Breast epithelium (tissue), 4 donors: ENCODE measurements at regions not wholly inside any gene's neighbourhood (a gene's known extent, or its start where the extent isn't known, plus 50 kb on each side); places are given as distances from the start of the nearest gene placed in this dataset.
"Not testable (repeated sequence)": the region's sequence is repeated elsewhere in the genome, so short reads cannot be mapped to it uniquely, and the experiment has no call there.

Experiments used
- DNase-seq, 2 donors: peaks; one replicate each; pipeline ENCODE4 v3.0.0-alpha.2; 2019; ENCODE audit warnings: low spot score in 2 of 2
- H3K27ac ChIP-seq, 2 donors: fragments of 200-600 bp; sonication (generic) in 1 of 2; one replicate each; pipeline ENCODE4 v1.5.1; 2016 to 2019; ENCODE audit warnings: mild to moderate bottlenecking in 1 of 2
- H3K27me3 ChIP-seq, 2 donors: fragments of 200-600 bp; sonication (generic) in 1 of 2; one replicate each; pipeline versions ENCODE4 v1.5.1 to v1.6.0; 2017 to 2019; ENCODE audit warnings: control low read depth in 1 of 2, mild to moderate bottlenecking in 1 of 2
- H3K36me3 ChIP-seq: fragments of 200-600 bp; one replicate; pipeline ENCODE4 v1.5.1; 2019
- H3K4me1 ChIP-seq, 2 donors: fragments of 200-600 bp; sonication (generic); one replicate each; pipeline ENCODE4 v1.5.1; 2016 to 2019; ENCODE audit warnings: control low read depth in 1 of 2
- H3K4me3 ChIP-seq, 3 donors: fragments of 200-600 bp; sonication (generic); 1 replicate in 2 of 3; 2 replicates in 1 of 3; pipeline ENCODE4 v1.5.1; 2016 to 2019; ENCODE audit warnings: mild to moderate bottlenecking in 3 of 3, moderate library complexity in 2 of 3
- H3K9me3 ChIP-seq, 2 donors: fragments of 200-600 bp; sonication (generic) in 1 of 2; one replicate each; pipeline ENCODE4 v1.5.1; 2016 to 2019; ENCODE audit warnings: control low read depth in 1 of 2
- POLR2A ChIP-seq: fragments of 450-650 bp; IDR thresholded peaks from one replicate; pipeline ENCODE4 v1.6.1; 2016; ENCODE audit warnings: antibody characterized with exemption, mild to moderate bottlenecking, moderate library complexity
- POLR2AphosphoS5 ChIP-seq, 3 donors: sonication (generic); formaldehyde crosslinking; IDR thresholded peaks; one replicate each; pipeline ENCODE4 v1.6.1; 2017; ENCODE audit warnings: antibody characterized with exemption in 3 of 3
- intact Hi-C: fragments of 100-400 bp; cut with DNase I; formaldehyde crosslinking; loops from one replicate; pipeline ENCODE4 v1.15.1; 2023; ENCODE audit warnings: low total_unique reads

- intact Hi-C loops, H3K27ac ChIP-seq, H3K36me3 ChIP-seq, H3K9me3 ChIP-seq, DNase-seq, H3K27me3 ChIP-seq, H3K4me1 ChIP-seq, H3K4me3 ChIP-seq: not testable (repeated sequence)
Measured at GRCh38 chr9:66264786-66265185, 527.8 kb downstream of the FOXD4L4 start.

GRCh38 chr9:66266202-66266601, 529.3 kb downstream of the FOXD4L4 start:
- H3K27me3 ChIP-seq, H3K36me3 ChIP-seq, H3K4me1 ChIP-seq, intact Hi-C loops, H3K9me3 ChIP-seq, DNase-seq, H3K27ac ChIP-seq: not testable (repeated sequence)
- H3K4me3 ChIP-seq, result peak overlapping the region in 1 of 3 donors; percentile 37

- DNase-seq, H3K27ac ChIP-seq, intact Hi-C loops, H3K9me3 ChIP-seq, H3K4me1 ChIP-seq, H3K36me3 ChIP-seq, H3K27me3 ChIP-seq: not testable (repeated sequence)
- peak overlapping the region in 1 of 3 donors; percentile 22 for H3K4me3 ChIP-seq
Measured at GRCh38 chr9:66266856-66267430, 530.0 kb downstream of the FOXD4L4 start.

- intact Hi-C loops, H3K36me3 ChIP-seq, DNase-seq, H3K4me1 ChIP-seq, H3K27me3 ChIP-seq, H3K9me3 ChIP-seq: not testable (repeated sequence)
- H3K27ac ChIP-seq, result peak overlapping the region in 1 of 2 donors; percentile 55
- H3K4me3 ChIP-seq, result peak overlapping the region in 1 of 3 donors; percentile 43
Measured at GRCh38 chr9:66267684-66268083, 530.7 kb downstream of the FOXD4L4 start.

GRCh38 chr9:66269024-66269423, 532.1 kb downstream of the FOXD4L4 start:
- H3K36me3 ChIP-seq, DNase-seq, H3K9me3 ChIP-seq, H3K27me3 ChIP-seq, intact Hi-C loops, H3K4me1 ChIP-seq, H3K27ac ChIP-seq: not testable (repeated sequence)
- peak overlapping the region in 2 of 3 donors; percentile 24 to 38 for H3K4me3 ChIP-seq

- H3K27ac ChIP-seq, result peak overlapping the region; percentile 80 to 93
- intact Hi-C loops, H3K9me3 ChIP-seq, H3K36me3 ChIP-seq, H3K27me3 ChIP-seq, H3K4me1 ChIP-seq: not testable (repeated sequence)
- peak; percentile 73 to 80 for DNase-seq
- peak overlapping the region; percentile 56 to 82 (median 61) for H3K4me3 ChIP-seq
- TF ChIP-seq POLR2AphosphoS5 (IDR thresholded peaks at IDR 0.05), result peak in 2 of 3 donors; percentile 44 to 80
- peak; percentile 24 for TF ChIP-seq POLR2A
Measured at GRCh38 chr9:66269783-66270182, 532.8 kb downstream of the FOXD4L4 start.

- H3K27ac ChIP-seq, H3K9me3 ChIP-seq, H3K36me3 ChIP-seq, H3K4me3 ChIP-seq, intact Hi-C loops, DNase-seq, H3K27me3 ChIP-seq, H3K4me1 ChIP-seq: not testable (repeated sequence)
Measured at GRCh38 chr9:66278809-66279208, 541.9 kb downstream of the FOXD4L4 start.
